Activated CD8-positive, alpha-beta memory T cell treated with anti-CD3 and anti-CD28 coated beads for 24 hours (primary cell): ENCODE measurements at regions not wholly inside any gene's neighbourhood (a gene's known extent, or its start where the extent isn't known, plus 50 kb on each side); places are given as distances from the start of the nearest gene placed in this dataset.
A peak's percentile ranks its signal among the peaks of the same experiment; 100 is the strongest.
"Not testable (repeated sequence)": the region's sequence is repeated elsewhere in the genome, so short reads cannot be mapped to it uniquely, and the experiment has no call there.

Source experiments
- DNase-seq: peaks from one replicate; pipeline ENCODE4 v3.0.0-alpha.2; 2020

DNA sequence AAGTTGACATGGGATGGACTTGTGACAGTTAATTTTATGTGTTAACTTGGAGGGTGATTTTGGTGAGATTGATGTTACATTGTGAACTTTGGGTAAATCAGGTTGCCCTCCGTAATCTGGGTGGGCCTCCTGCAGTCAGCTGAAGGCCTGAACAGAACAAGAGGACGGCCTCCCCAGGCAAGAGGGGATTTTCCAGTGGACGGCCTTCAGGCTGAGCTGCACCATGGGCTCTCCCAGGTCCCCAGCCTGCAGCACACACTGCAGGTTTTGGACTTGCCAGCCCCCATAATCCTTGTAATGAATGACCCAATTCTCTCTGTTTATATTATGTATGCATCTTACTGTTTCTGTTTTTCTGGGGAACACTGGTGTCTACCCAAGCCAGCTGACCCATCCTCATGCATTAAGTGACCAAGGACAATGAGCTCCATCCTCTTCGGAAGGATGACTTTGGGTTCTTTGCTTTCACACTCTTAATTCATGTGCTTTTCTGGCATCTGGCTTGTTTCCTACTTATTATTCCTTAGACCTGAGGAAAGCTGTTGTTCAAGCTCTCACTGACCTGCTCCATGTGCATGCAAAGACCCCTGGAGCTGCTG, 64.2 kb downstream of the DACT2 start:
- DNase-seq, result peak; percentile 11

DNA sequence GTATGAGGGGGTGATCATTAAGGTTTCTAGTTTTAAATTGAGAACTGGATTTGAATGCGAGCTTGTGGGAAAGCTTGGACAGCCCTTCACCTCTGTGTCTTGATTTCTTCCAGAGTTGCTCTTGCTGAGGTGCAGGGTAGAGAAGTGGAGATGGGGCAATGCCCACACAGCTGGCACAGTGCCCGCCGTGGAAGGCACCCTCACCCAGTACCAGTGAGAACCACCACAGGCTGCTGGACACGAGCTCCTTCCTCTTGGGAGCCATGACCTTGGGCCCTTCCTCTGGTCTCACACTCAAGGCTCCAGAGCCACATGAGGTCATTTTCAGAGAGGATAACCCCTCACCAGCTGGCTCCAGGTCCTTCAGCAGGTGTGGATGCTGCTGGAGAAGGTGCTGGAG, 67.3 kb downstream of the DACT2 start:
- DNase-seq, result no peak

- no peak for DNase-seq
Measured at GRCh38 chr6:168250250-168250649, 69.3 kb downstream of the DACT2 start.

DNA sequence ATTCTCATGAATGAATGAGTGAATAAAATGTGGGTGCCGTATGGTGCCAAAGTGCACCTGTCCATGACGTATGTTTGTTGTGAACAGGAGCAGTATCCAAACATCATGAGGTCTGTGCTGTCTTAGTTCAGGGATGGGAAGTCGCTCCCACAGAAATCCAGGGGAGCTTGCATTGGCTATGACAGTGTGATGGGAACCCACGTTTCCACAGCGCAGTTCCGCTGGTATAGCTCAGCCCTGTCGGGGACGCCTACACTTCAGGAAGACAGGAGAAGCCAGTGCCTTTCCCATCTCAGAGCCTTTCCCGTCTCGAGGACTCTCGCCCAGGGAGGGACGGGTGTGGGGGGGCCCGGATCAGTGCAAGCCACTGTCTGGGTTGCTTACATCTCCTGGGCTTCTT, 69.8 kb downstream of the DACT2 start:
- no peak for DNase-seq

DNA sequence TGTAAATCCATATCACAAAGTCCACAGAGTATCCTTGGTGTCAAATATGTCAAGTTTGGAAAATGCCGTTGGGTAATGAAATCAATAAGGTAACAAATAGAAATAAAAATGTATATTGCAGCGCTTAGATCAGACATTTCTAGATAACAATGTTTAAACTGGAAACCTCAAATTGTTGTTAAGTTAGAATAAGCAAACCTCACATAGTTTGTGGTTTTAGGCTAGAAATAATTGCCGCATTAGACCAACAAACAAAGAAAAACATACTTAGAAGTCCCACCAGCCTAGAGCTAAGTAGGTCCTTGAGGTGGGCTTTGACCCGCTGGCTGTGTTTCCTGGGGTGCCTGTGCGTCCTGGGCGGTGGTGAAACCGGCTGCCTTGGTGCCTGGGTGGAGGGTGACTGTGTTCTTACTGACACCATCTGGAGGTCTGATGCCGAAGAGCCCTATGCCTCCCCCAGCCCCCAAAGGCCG, 71.4 kb downstream of the DACT2 start:
- no peak for DNase-seq

DNA sequence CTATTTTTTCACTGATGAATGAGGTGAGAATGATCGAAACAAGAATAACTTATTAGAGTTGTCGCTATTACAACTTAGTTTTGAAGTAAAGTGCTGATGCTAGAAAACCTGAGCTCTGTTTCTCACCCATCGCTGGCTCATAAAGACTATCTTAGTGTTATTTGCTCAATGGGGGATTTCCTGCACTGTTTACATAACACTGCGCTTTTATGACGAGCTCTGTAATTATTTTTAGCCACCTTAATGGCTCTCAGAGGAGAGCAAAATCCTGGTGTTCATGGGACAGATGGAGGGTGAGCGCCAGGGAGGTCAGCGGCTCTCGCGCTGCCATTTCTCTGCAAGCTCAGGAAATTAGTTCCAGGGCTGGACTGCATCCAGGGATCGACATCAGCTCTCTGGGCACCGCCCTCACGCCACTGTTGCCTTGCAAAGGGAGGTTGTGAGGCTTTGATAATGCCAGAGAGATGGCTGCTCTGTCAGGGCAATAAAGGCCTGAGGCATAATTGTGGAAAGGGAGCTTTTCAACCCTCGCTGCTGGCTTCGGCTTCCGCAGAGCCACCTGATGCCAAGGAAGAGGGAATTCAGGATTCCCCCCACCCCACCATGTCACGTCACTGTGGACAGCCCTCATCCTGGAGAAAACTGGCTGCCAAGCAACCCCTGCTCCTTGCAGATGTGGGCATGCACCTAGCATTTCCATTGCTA, 72.0 kb downstream of the DACT2 start:
- no peak for DNase-seq

DNA sequence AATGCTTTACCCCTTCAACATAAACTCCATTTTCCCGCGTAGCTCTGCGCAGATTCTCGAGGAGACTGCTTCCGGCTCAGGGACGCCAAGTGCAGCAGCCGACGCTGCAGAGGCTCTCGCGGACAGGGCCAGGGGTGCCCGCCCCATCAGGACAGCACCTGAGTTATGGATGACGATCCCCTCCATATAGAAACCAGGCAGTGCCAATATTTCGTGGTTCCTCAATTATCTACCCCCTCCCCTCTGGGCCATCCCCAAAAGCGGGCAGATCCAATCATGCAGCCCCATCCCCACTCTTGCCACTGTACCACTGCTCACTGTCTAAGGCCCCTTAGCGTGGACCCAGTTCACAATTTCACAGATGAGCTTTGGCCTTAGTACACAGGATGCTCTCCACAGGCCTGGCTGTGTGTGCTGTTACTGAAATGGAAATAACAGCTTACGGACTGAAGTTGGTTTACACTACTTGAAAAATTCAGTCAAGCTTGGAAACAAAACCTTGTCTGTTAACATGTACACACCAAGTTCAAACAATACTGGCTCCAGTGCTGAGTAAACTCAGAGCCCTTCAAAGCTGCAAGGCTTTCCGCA, 74.5 kb downstream of the DACT2 start:
- no peak for DNase-seq

GRCh38 chr6:168243812-168244376, 75.7 kb downstream of the DACT2 start:
- DNase-seq, result no peak

DNA sequence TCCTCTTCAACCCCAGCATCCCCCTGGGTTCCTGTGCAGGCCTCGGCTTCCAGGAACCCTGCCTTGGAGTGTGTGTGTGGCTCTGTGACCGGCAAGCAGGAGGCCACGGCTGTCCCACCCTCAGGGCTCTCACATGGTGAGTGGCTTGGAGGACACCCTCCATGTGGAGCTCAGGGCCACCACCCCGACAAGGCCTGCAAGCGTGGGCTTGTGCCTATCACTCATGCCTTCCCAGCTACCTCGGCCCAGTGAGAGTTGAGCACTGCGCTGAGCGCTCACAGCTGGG, 76.7 kb downstream of the DACT2 start:
- no peak for DNase-seq

GRCh38 chr6:168242111-168242939, 77.3 kb downstream of the DACT2 start:
- no peak for DNase-seq

DNA sequence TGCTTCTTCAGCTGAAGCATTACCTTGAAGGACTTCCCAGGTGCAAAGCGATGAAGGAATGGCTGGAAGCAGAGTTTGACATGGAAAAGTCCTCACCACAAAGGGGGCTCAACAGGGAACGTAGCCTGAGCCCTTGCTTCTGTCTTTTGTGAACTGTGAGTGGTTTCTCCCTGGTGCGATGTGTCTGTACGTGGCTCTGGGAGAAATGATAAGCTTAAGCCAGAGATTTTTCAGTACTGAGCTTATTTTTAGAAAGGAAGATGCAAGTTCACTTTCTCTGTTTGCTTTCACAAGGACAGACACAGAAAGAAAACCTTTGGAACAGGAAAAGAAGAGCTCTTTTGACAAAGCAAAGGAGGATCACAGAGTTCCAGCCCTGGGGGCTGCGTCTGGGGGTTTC, 79.4 kb downstream of the DACT2 start:
- DNase-seq, result no peak

DNA sequence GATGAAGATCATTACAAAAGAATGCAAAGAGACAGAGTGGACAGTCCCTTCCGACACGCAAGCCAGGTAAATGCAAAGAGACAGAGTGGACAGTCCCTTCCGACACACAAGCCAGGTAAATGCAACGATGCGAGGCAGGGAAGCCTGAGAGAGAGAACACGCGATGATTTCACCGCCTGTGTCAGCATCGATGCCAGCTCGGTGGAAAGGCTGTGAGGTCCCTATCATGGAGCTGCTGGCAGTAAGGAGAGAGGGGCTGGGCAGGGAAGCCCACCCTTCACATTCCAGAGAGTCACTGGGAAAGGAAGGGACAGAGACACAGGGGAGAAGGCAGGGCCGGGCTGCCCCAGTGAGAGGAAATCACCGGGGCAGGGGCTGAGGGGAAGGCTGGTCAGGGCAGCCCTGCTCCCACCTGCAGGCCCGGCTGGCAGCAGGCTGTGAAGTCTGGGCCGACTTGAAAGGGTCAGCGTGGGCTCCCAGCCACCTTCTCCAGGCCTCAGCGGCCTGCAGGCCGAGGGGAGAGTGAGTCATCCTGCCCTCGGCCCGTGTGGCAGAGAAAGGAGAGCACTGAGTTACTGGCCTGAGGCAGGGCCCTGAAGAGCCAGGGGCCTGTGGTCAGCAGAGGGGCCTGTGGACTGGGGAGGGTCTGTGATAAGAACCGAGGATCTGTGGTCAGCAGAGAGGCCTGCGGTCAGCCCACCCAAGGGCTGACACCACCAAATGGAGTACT, 80.4 kb downstream of the DACT2 start:
- DNase-seq, result no peak

DNA sequence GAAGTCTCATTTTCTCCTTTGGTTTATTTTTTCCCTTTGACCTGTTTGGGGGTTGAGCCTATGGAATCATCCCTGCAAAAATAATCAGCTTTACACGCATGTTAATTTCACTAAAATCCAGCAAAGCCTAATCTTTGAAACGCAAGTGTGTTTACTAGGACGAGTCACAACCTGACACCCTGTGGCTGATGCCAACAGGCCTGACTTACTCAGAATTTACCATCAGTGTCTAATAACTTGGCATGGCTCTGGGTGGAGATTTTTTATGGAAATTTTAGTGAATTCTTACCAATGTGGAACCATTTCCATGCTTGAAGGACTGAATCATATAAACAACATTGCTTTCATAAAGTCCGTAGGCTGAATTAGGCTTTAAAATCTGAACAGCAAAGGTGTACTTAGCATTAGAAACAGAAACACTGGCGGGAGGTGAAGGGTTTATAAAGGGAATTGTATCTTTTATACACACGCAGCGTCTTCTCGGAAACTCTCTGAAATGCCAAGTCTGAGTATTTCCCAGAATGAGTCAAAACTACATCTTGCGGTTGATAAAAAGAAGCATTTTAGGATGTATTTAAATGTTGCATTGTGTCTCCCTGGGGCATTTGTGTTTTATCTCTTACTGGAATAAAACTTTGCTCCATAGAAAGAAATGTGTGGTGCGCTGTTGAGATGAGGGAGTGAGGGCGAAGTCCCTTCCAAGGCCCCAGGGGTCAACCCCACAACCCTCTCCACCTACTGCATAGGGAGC, 81.2 kb downstream of the DACT2 start:
- no peak for DNase-seq

DNA sequence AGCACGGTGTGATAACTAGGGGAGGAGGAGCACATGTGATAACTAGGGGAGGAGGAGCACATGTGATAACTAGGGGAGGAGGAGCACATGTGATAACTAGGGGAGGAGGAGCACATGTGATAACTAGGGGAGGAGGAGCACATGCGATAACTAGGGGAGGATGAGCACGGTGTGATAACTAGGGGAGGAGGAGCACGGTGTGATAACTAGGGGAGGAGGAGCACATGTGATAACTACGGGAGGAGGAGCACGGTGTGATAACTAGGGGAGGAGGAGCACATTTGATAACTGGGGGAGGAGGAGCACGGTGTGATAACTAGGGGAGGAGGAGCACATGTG, 85.7 kb downstream of the DACT2 start:
- DNase-seq, result not testable (repeated sequence)

DNA sequence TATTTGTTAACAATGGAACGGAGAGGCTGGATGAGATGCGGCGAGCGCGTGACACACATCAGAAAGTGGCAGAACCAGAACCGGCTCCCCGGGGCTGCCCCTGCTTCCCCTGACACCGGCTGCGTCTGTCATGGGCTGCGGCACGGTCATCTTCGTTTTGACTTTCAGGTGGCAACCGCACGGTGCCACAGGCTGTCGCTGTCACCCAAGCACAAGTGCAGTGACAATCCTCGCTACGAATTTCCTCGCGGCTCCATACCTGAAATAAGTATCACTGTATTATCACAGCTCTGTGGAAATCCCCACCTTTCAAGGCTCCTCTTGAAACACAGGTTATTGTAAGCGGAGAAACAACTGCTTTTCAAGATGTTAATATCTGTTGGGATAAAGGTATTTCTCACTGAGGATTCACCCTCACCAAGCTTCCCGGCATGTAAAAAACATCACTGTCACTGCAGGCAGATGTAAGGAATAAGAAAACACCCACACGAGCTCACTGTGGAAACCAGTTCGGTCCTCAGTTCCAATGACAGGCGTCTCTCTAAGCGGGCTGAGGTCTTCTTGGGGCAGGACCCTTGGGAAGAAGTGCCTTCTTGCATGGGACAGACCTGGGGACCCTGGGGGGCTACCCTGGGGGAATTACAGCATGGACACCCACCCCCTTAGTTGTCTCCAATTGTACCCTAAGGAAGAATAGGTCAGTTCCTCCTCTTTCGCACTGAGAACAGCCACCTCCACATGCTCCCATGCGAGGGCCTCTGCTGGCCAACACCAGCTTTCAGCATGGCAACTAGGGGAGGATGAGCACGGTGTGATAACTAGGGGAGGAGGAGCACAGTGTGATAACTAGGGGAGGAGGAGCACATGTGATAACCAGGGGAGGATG, 86.3 kb downstream of the DACT2 start:
- no peak for DNase-seq

DNA sequence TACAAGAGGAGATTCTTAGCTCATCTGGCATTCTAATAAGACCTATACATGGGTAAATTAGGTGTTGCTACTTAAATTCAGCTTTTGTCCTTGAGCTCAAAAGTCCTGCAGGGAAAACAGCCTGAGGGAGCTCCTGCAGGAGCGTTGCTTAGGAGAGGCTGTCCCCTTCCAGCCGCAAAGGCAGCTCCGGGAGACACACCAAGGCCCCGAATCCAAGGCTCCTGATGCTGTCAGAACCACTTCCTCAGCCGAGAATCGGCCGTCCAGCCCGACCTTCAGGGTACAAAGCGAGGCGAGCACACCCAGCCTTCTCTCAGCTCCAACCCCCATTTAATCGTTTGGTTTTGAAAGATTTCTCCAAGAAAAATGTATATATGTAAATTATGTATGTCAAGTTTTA, 87.0 kb downstream of the DACT2 start:
- DNase-seq, result no peak

- DNase-seq, result no peak
Measured at GRCh38 chr6:168232062-168232461, 87.5 kb downstream of the DACT2 start.

DNA sequence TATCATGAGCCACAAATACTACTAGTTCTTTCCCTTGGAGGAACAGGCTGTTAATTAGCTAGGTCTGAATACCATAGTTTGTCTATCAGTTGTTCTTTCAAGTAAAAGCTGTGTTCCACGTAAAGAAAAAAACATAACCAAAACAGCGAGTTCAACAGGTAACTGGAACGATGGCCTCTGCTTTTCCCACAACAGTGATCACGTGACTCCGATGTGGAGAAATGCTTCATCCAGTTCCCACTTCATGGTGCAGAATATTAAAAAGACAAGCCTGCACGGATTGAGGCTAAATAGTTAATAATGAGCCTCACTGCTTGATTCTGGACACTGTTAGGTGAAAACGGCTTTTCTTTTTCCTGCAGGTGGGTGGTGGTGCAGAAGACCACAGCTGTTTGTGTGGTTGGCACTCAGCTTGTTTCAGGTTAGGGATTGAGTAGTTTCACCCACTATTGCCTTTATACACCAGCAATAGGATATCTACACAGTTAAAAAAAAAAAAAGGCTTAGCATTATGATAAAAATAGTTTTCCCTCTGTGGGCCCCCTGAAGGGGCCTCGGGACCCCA, 88.1 kb downstream of the DACT2 start:
- no peak for DNase-seq

DNA sequence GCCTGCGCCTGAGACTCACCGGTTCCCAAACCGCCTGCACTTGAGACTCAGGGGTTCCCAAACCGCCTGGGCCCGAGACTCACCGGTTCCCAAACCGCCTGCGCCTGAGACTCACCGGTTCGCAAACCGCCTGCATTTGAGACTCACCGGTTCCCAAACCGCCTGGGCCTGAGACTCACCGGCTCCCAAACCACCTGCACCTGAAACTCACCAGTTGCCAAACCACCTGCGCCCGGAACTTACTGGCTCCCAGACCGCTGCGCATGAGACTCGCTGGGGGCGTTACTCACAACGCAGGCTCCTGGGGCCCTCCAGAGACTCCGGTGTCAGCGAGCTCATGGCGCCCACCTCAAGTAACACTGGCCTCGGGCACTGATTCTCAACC, 90.2 kb downstream of the DACT2 start:
- no peak for DNase-seq

DNA sequence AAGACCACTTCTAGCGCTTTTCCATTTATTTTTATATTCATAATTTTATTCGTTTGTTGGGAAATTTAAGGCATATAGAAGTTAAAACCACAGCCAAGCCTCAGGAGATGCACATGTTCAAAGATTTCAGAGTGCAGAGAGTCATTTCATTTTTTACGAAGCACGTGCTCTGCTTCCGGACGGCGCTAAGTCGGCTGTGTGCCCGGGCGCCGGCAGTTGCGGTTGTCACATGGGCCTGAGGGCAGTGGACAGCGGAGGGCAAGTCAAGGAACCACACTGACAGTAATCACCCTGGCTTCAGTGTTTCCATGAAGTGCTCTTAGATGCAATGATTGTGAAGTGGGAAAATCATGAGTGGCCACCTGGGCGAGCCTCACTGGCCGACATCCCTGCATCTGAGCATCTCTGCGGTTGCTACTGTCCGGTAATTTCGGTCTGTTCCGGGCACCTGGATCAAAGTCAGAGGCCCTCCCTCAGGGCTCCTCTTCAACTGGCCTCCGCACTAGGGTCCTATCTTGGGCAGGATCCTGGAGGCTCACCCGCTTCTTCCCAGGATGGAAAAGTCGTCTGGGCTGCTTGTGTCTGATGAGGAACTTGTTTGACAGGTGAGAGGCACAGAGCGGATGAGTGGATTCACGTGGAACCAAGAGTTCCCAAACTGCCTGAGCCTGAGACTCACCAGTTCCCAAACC, 90.8 kb downstream of the DACT2 start:
- DNase-seq, result no peak
